ENCODE measurements at regions not wholly inside any gene's neighbourhood (a gene's known extent, or its start where the extent isn't known, plus 50 kb on each side); places are given as distances from the start of the nearest gene placed in this dataset.
A peak's percentile ranks its signal among the peaks of the same experiment; 100 is the strongest.

DNA sequence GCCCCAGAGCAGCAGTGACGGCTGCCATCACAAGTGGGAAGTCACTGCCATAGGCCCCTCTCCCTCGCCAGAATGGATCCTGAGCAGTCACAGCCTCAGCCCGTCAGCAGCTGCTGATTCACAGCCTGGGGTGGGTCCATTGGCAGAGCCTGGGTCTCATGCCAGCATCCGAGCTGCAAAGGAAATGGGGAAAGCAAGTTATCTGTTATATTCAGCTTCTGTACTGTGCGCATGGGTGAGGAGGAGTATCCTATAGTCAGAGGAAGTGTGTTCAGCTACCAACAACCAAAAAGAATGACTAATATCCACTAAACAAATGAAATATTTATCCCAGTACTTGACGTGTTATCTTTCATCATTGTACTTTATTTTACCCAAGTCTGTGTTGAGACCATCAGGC, 119.7 kb downstream of the RCN1 start:
- peak; percentile 80 for DNase-seq

DNA sequence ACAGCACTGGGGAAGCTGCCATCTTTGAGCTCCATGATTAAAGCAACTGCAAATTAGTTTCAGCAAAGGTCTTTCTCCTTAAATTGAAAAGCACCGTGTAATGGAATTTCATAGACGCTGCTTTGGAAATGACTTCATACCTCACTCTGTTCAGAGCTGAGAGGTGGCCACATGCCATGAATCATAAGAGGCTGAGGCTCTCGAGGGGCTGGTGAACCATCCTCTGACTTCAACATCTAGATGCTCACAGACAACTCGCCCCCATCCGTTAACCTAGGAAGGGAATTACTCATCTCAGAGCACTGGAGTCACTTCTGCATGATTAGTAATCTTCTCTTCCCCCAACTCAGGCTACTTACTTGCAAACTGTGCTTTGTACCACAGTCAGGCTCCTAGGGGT, 122.3 kb downstream of the RCN1 start:
- DNase-seq = peak; percentile 98

DNA sequence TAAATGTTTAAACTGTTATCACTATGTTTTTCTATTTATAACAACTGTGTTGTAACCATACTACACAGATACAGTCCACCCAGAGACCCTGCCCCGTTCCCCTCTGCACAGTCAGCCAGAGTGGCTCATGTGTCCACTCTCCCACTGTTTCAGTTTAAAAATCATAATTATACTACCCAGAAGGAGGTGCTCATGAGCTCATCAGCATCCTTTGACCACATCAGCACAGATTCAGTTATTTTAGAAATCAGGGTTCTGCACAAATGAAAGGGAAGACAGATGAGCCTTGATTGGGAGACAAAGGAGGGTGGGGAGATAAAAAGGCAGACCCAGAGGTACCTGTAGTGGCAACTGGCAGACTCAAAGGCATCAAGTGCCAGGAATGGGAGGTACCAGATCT, 124.3 kb downstream of the RCN1 start:
- no peak for DNase-seq

DNA sequence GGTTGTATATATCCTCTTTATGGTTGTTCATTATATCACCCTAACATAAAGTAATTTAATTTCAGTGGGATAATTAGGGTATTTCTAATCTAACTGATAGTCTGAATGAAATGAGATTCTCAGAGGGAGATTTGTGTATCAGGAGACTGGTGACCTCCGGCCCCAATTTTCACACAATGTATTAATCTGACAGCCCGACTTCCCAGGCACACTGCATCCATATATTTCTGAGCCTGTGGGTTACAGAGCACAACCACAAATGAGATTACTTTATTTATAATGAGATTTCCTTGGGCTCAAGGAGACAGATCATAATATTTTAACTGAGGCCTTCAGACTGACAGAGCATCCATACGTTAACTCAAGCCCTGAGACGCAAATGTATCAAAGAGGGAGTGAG, 125.9 kb downstream of the RCN1 start:
- no peak for DNase-seq

DNA sequence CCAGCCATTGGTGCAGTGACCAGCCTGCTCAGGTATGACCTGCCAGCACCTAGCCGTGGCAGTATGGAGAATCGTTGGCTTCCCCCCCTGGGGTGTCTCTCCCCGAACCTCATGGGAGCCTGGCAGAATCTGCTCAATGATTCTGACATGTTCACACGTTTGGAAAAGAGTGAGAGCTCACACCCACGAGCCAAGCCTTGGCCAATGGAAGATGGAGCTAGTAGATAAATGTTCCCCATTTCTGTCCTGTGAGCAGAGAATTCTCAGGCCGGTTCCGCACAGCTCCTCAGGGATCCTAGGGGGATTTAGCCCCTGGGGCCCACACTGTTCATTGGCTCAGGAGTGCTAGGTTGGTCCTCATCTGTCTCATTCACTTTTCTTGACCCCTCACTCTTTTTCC, 128.4 kb downstream of the RCN1 start:
- DNase-seq = no peak

DNA sequence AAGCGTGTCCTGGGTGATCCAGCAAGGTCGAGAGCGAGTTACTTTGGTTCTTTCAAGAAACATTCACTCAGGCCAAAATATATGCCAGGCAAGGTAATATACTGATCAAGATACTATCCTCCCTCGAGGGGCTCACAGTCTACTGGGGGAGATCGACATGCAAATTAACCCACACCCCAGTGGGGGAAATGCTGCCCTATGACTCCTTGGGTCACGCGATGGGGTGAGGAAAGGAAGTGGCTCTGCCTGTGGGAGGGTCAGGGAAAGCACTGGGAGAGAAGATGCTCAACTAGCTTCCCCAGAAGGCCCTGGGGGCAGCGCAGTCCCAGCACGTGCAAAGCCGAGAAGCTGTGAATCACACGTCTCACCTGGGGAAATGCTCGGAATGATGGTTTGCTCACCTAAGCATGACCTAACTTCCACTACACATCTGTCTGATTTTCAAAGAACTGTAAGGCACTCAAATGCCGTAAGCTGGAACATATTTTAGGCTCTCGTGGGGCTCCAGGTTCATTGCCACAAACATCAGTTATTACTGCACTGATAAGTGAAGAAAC, 130.7 kb downstream of the RCN1 start:
- DNase-seq = no peak

DNA sequence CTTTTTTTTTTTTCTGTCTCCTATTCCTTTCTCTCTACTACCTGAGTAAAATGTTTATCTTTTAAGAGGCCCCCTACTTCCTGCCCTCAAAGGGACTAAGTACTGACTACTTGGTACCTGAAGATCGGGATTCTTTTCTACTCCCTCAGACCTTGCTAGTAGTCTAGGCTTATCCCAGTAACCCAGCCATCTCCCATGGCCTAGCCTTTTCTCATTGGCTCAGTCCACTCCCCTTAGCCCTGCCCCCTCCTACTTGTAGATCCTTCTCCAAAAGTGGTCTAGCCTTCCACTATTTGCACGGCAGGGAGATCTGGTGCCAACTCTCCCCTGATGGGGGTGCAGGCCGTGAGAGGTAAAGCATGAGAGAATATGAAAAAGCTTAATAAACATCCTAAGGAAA, 133.7 kb downstream of the RCN1 start:
- DNase-seq = no peak

DNA sequence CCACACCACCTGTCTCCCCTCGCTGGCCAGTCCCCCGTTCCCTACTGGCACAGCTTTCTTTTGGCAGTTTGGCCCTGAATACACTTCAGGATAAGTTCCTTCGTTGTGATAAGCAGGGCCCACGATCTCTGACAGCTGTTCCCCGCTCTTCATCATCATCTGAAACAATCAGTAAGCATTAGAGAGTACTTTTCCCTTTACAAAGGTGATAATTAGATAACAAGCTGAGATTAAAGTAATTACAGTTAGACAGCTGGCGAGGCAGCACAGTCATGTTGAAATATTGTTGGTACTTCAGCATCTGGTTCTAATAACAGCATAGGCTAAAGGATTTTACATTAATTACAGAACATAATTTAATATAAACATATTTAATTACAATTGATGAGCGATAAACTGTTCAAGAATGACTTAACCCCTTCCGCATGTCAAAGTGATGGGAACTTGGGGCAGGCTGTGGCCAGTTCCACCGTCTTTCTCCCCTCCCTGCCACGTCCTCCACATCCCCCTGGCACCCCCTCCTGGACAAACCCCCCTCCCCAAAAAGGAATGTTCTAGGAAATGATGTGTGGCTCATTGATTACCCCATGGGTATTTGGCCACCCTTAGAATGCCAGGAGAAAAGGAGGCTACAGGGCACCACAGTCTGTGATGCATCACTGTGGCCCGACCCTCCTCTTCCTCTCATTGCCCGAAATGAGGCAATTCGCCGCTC, 134.9 kb downstream of the RCN1 start:
- no peak for DNase-seq

DNA sequence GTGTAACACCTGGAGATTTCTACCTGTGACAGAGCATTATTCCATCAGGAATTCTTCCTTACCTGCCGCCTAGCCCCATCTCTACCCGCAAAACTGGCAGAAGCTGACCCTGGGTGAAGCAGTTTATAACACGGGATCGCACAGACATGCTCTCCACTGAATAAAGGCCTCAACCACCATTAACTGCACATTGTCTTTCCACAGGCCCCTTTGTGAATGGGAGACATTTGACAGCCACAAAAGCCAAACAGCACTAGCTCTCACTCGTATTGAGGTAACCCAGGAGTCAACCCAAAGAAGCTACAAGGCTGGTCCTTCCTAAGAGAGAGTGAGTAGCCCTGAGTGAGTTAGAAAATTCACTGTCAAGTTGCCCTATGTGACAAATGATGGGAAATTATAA, 135.6 kb downstream of the RCN1 start:
- no peak for DNase-seq

DNA sequence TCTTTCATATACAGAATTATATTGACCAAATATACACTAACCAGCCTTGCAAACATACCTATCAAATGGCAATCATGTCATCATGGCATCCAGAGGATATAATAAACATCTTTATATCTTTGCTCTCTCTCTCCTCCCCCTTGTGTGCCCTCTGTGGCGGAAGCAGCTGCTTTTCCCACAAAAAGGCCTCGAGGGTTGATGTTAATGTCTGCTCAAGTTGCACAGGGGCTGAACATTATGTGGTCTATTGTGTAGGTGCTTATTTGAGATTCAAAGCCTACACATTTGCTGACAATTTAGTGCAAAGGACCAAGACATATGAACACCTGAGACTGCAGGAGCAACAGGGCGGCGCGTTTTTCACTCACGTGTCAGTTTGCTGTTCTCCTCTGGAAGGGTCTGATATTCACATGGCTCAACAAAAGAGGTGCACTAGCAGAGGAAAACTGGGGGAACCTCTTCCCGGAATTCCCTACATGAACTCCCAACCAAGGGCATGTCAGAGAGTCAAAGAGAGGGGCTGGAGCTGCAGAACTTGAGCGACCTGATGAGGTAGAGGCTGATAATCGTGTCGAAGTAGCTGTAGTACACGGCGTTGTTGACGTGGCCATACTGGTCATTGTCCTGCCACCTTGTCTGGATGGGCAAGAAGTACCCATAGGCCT, 138.8 kb downstream of the RCN1 start:
- DNase-seq = no peak

DNA sequence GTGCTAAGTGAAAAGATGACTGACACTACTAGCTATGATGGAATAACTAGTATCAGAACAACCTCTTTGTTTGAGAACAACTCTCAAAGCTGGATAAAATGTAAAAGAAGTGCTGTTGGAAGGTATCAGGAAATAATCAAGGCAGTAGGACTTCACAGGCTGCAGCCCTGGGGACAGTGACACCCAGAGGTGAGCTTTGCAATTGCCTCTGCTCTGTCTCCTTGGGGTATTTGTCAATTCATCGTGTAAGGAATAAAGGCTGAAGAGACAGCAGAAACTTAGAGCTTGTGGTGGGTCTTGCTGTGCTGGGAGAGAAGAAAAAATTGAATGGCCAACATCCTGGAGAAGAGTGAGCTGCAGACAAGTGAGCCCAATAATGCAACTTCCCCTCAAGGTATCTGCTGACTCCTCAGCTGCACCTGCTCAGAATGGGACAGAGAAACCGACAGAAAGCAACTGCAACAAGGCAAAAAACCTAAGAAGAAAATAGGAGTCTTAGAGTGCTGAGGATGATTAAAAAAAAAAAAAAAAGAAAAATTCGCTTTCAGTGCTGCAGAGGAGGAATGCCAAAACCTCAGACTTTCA, 141.1 kb downstream of the RCN1 start:
- DNase-seq = peak; percentile 26

DNA sequence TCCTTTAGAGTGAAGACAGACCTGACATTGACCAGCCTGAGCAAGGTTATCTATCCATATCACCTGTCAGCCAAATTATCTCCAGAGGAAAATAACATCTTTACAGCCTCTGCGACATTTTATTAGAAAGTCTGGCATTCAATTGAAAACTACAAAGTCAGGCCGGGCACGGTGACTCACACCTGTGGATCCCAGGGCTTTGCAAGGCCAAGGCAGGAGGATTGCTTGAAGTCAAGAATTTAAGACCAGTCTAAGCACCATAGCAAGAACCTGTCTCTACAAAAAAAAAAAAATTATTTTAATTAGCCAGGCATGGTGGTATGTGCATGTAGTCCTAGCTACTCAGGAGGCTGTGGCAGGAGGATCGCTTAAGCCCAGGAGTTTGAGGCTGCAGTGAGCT, 141.6 kb downstream of the RCN1 start:
- DNase-seq = no peak

DNA sequence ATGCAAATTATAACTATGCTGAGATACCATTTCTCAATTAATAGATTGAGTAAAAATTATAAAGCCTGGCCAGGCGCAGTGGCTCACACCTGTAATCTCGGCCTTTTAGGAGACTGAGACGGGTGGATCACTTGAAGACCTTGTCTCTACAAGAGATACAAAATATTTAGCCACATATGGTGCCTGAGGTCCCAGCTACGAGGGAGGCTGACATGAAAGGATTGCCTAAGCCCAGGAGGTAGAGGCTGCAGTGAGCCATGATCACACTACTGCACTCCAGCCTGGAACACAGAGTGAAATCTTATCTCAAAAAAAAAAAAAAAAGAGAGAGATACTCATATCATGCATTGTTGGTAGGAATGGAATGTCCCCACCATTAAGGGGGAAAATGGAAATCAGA, 142.4 kb downstream of the RCN1 start:
- no peak for DNase-seq

DNA sequence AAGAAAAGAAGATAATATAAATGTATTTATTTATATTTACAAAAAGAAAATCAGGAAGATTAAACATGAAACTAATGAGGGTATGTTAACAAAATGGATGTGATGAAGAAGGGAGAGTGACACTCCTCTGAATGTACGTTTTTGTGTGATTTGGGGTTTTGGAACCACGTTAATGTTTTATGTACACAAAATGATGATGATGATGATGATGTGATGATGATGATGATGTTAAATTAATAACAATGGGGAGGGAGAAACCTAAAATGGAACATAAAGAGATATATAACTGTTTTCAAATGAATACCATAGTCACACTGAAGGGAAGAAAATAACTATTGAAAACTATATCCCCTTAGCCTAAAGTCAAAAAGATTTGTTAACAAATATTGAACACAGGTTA, 143.1 kb downstream of the RCN1 start:
- DNase-seq = no peak

DNA sequence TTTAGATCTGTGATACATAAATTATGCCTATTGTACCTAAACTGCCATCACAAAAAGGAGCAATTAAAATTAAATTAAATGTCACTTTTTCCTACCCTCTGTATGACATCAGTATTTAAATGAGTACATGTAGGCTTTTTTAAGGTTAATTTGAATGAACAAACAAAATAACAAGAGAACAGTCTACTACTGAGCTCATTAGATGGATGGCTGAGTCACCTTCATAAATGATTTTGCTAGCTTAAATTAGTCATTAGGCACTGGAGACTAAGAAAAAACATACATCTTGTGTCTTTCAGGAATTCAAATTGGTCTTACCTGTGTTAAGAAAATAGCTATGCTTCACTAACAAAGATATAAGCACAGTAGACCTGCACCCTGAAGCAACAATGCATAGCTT, 153.6 kb downstream of the RCN1 start:
- DNase-seq = no peak

DNA sequence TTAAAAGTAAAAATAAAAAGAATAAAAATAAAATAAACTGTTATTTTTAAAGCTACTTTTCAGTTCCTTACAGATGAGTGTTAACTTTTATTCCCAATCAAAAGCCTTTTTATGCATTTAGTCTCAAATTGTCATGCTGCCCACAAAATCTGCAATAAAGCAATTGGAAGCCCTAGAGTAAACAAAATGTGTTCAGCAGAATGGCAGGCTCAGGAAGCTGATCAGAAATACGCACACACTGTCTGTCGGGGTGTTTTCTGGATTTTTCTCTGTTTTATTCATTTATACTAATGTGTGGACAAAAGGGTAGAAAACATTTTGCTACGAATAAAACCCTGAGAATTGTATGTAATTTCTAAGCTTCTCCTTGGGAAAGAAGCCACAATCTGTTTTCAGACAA, 162.8 kb downstream of the RCN1 start:
- no peak for DNase-seq

DNA sequence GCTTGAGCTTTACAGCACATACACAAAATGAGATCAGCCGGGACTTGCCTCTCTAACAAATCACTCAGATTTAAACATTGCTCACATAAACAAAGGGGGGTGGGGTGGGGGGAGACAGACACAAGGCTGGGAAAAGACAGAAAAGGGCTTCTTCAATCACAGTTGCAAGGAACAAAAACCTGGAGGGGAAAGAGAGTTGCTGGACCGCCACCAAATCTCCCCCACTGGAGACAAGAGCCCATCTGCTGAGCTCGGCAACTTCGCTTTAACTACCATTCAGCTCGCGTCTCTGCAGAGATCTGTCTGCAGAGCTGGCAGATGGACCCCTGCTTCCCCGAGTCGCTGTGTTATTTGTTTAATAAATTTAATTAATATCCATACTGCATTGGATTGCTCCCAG, 165.0 kb downstream of the RCN1 start:
- no peak for DNase-seq

DNA sequence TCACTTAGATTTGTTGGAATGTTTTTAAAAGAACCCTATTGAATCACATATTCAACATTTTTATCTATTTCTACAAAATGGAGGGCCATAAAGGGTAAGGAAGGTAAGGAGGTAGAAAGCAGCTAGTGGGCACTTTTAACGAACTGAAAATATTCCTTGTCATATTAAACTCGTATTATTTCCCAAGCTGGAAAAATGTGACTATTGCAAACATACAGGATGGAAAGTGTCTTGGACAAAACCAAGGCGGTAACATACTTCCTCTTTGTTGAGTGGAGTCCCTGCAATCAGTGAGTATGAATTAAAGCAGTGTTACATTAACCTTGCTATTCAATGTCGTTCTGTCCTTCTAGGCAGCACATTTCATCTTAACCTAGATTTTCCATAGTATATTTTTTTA, 165.6 kb downstream of the RCN1 start:
- no peak for DNase-seq

DNA sequence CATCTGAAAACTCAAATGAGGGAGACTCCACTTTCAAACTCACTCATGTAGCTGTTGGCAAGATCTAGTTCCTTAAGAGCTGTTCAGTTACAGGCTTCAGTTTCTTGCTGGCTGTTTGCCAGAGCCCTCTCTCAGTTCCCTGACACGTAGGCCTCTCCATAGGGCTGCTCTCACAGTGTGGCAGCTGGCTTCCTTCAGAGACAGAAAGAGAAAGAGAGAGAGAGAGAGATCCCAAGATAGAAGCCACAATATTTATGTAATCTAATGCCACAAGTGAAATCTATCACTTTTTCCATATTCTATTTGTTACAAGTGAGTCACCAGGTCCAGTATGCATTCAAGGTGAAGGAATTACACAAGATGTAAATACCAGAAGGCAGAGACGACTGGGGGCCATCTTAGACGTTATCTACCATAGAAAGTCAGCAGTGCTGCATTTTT, 168.8 kb downstream of the RCN1 start:
- peak; percentile 76 for DNase-seq

DNA sequence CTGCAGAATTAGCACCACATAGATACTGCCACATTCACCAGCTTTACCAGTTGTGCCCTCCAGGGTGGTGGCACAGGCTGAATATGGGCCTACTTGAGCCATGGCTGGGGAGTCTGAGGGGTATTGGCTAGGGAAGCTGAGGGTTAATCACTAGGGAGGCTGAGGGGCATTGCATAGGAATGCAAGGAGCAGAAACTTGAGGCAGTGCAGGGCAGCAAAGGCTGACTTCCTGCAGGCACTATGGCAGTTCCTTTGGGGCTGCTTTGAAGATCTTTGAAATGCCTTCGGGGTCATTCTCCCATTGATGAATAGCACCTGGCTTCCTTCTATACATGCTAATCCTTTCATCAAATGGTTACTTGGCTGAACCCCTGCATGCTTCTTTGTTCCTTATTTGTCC, 171.5 kb downstream of the RCN1 start:
- DNase-seq = no peak

DNA sequence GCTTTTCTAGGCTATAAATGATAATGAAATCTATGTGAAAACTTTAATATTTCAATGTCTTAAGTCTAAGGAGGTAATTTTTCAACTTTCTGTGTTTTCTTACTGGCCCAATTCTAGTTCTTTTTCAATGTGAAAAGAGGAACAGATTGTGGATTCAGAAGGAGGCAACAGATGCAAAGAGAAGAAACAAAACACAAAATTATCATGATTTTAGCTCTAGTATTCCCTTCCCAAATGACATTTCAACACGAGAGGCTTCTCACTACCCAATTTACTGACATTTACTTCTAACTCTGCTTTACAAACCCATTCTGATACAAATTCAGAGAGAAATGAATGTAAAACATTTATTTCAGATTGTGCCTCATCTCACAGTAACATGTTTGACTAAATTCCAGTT, 169.4 kb downstream of the WT1 start:
- DNase-seq = no peak

DNA sequence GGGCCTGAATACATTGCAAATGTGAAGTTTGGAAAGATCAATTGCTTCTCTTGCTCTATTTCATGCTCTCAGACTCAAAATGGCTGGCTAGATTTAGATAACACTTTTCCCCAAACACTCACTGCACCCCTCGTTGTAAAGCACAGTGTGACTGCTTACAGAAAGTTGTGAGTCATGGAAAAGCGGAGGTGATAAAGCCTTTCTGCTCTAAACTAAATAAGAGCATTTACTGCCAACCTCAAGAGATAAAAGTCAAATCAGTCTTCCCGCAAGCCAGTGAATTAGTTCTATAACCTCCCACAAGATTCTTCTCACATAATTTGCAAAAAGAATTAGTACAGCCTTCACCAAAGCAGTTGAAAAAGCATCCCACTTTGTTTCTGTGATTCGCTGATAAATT, 168.7 kb downstream of the WT1 start:
- no peak for DNase-seq

DNA sequence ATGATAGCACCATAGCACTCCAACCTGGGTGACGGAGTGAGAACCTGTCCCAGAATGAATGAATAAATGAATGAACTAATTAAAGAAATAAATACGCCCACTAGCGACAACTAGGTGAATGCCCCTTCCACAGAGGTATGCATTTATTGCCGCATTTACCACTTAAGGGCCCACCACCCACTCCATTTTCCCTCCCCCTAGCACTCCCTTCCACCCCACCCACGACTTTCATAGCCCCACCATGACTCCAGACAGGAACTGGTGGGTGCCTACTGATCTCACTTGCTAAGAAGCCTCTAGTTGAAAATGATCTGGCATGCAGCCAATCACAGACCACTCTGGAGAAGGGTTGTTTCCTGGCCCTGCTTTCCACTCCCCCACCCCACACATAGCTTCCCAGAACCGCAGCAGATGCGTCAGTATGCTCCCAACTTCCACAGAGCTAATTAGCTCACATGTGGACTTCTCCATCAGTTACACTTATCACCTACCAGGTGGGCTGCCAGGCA, 167.6 kb downstream of the WT1 start:
- no peak for DNase-seq

DNA sequence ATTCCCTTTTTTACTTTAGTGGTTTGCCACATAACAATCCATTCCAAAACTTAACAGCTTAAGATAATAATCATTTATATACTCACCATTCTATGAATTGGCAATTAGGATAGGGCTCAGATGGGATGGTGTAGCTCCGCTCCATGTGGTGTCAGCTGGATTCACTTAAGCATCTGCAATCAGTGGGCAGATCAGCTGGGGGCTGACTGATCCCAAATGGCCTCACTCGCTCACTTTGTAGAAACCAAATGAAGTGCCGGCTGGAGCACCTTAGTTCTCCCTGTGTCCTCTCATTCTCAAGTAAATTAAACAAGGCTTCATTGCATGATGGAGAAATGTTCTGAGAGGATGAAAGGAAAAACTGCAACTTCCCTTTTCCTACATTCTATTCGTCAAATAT, 161.4 kb downstream of the WT1 start:
- DNase-seq = no peak
